ENCODE measurements at regions not wholly inside any gene's neighbourhood (a gene's known extent, or its start where the extent isn't known, plus 50 kb on each side); places are given as distances from the start of the nearest gene placed in this dataset.

- Histone ChIP-seq H3K27ac (ENCODE audit: insufficient read length, low read depth, low read length) (no peak overlapping the region), H3K9ac (ENCODE audit: extremely low read depth, insufficient read length, low read length) (no peak overlapping the region), H3K23me2 (ENCODE audit: insufficient read length, low read depth, low read length, poor library complexity, severe bottlenecking) (no peaks in the 10 kb centered on the region), H4K8ac (replicated peaks; ENCODE audit: insufficient read length, low read depth, low read length) (no peak overlapping the region), H2BK20ac (ENCODE audit: low read depth, low read length, poor library complexity, severe bottlenecking) (no peak overlapping the region), H2AFZ (ENCODE audit: low read length) (no peak overlapping the region), H4K91ac (ENCODE audit: insufficient read length, low read depth, low read length) (no peak overlapping the region), H3K4me2 (ENCODE audit: insufficient read depth, insufficient read length, low read length) (no peak overlapping the region), H3K27me3 (ENCODE audit: insufficient read depth, low read length) (no peaks in the 10 kb centered on the region), H3K9me3 (ENCODE audit: control insufficient read depth, low read depth, low read length) (peaks cover 4% of the 10 kb centered on the region), H4K5ac (ENCODE audit: insufficient read length, low read depth, low read length) (no peak overlapping the region), H3K23ac (ENCODE audit: insufficient read length, low read depth, low read length) (no peak overlapping the region), H3K79me1 (ENCODE audit: insufficient read depth, low read depth, low read length, poor library complexity, severe bottlenecking) (no peaks in the 10 kb centered on the region), H3K4me1 (ENCODE audit: insufficient read depth, low read length) (no peaks in the 10 kb centered on the region), H2BK15ac (ENCODE audit: low read depth, low read length) (no peak overlapping the region), H3K18ac (ENCODE audit: insufficient read length, low read depth, low read length) (no peak overlapping the region), H3K79me2 (ENCODE audit: insufficient read depth, low read length) (no peaks in the 10 kb centered on the region), H2AK5ac (ENCODE audit: insufficient read length, low read length) (no peak overlapping the region), H2BK5ac (ENCODE audit: insufficient read length, low read length) (no peak overlapping the region), H3K14ac (ENCODE audit: insufficient read depth, low read length) (no peak overlapping the region), H3T11ph (ENCODE audit: low read length) (no peak overlapping the region), H3K4ac (ENCODE audit: low read depth, low read length) (no peak overlapping the region), H4K20me1 (ENCODE audit: control insufficient read depth, insufficient read depth, insufficient read length) (no peaks in the 10 kb centered on the region), H2BK120ac (ENCODE audit: low read depth, low read length, poor library complexity, severe bottlenecking) (no peak overlapping the region), H3K56ac (ENCODE audit: insufficient read length, low read depth, low read length) (no peak overlapping the region), H2BK12ac (ENCODE audit: insufficient read length, low read depth, low read length) (no peak overlapping the region)
- TF ChIP-seq CTCF (conservative IDR thresholded peaks at IDR 0.05): no peak
- Mint-ChIP-seq H3K4me3 (no peak overlapping the region), H3K4me1 (peaks cover 8 to 14% of the 10 kb centered on the region in 2 experiments), H3K9me3 (peaks cover 5 to 7% of the 10 kb centered on the region in 2 experiments; a peak in 3 of 5 replicates), H3K27ac (no peak overlapping the region), H3K27me3 (ENCODE audit: low read depth) (peaks cover 6% of the 10 kb centered on the region), H3K36me3 (ENCODE audit: insufficient read depth in 1 of 3, low read depth in 3 of 3) (peaks cover 0 to 4% (median 0%) of the 10 kb centered on the region in 3 experiments; a peak in 5 of 7 replicates)
- no peak for DNase-seq
- WGBS (ENCODE audit: extremely low coverage, insufficient read length, low lambda C conversion rate): no CpG with 5 or more reads among the region's 3 CpGs
Measured at GRCh38 chr2:11009176-11009575, 97.4 kb downstream of the KCNF1 start.
